Activated T-cell treated with anti-CD3 and anti-CD28 coated beads, Interleukin-2, amount 50 U/mL, for 24 hours (primary cell): ENCODE measurements at regions not wholly inside any gene's neighbourhood (a gene's known extent, or its start where the extent isn't known, plus 50 kb on each side); places are given as distances from the start of the nearest gene placed in this dataset.
A peak's percentile ranks its signal among the peaks of the same experiment; 100 is the strongest.
"Not testable (repeated sequence)": the region's sequence is repeated elsewhere in the genome, so short reads cannot be mapped to it uniquely, and the experiment has no call there.

Experiments used
- DNase-seq: peaks from one replicate; pipeline ENCODE4 v3.0.0-alpha.2; 2020
- H3K27ac Mint-ChIP-seq: 2 replicates; pipeline ENCODE4 v1.8.0; 2020; ENCODE audit warnings: mild to moderate bottlenecking, mixed read lengths
- H3K27me3 Mint-ChIP-seq: 2 replicates; pipeline ENCODE4 v1.8.0; 2020; ENCODE audit warnings: mixed read lengths
- H3K36me3 Mint-ChIP-seq: 2 replicates; pipeline ENCODE4 v1.8.0; 2020; ENCODE audit warnings: low read depth, mixed read lengths
- H3K4me1 Mint-ChIP-seq: 2 replicates; pipeline ENCODE4 v1.8.0; 2020; ENCODE audit warnings: low read depth, mixed read lengths
- H3K4me3 Mint-ChIP-seq: 2 replicates; pipeline ENCODE4 v1.8.0; 2020; ENCODE audit warnings: mild to moderate bottlenecking, moderate library complexity, mixed read lengths
- H3K9me3 Mint-ChIP-seq: 2 replicates; pipeline ENCODE4 v1.8.0; 2020; ENCODE audit warnings: mixed read lengths

GRCh38 chr5:87002485-87002884, 265.2 kb upstream of the RASA1 start:
- no peaks in the 10 kb centered on the region for H3K9me3 Mint-ChIP-seq
- no peaks in the 10 kb centered on the region for H3K4me1 Mint-ChIP-seq
- no peaks in the 10 kb centered on the region for H3K36me3 Mint-ChIP-seq
- peaks cover 4% of the 10 kb centered on the region for H3K27me3 Mint-ChIP-seq
- no peak overlapping the region for H3K4me3 Mint-ChIP-seq
- DNase-seq: no peak
- H3K27ac Mint-ChIP-seq: no peak overlapping the region

- no peak overlapping the region for H3K4me3 Mint-ChIP-seq
- peaks cover 4% of the 10 kb centered on the region for H3K27me3 Mint-ChIP-seq
- H3K27ac Mint-ChIP-seq: no peak overlapping the region
- H3K36me3 Mint-ChIP-seq: no peaks in the 10 kb centered on the region
- DNase-seq: no peak
- no peaks in the 10 kb centered on the region for H3K4me1 Mint-ChIP-seq
- H3K9me3 Mint-ChIP-seq: no peaks in the 10 kb centered on the region
These were observed 263.6 kb upstream of the RASA1 start for GRCh38 chr5:87004101-87004500.

- Mint-ChIP-seq H3K4me1 (no peaks in the 10 kb centered on the region), H3K27ac (no peak overlapping the region), H3K4me3 (no peak overlapping the region)
These were observed 259.9 kb upstream of the RASA1 start for GRCh38 chr5:87007737-87008136.

GRCh38 chr5:87008751-87009560, 258.7 kb upstream of the RASA1 start:
- H3K9me3 Mint-ChIP-seq: no peaks in the 10 kb centered on the region
- H3K27me3 Mint-ChIP-seq: no peaks in the 10 kb centered on the region
- no peak overlapping the region for H3K4me3 Mint-ChIP-seq

More at GRCh38 chr5:87007737-87008136, 259.9 kb upstream of the RASA1 start:
- no peak for DNase-seq
- Mint-ChIP-seq H3K36me3 (no peaks in the 10 kb centered on the region), H3K27me3 (no peaks in the 10 kb centered on the region), H3K9me3 (no peaks in the 10 kb centered on the region)

GRCh38 chr5:87010736-87011135, 256.9 kb upstream of the RASA1 start:
- H3K27me3 Mint-ChIP-seq: no peaks in the 10 kb centered on the region
- no peaks in the 10 kb centered on the region for H3K36me3 Mint-ChIP-seq
- no peak overlapping the region for H3K4me3 Mint-ChIP-seq
- no peak for DNase-seq
- no peak overlapping the region for H3K27ac Mint-ChIP-seq
- H3K9me3 Mint-ChIP-seq: no peaks in the 10 kb centered on the region
- H3K4me1 Mint-ChIP-seq: no peaks in the 10 kb centered on the region

More at GRCh38 chr5:87008751-87009560, 258.7 kb upstream of the RASA1 start:
- no peaks in the 10 kb centered on the region for H3K4me1 Mint-ChIP-seq
- H3K36me3 Mint-ChIP-seq: no peaks in the 10 kb centered on the region
- no peak for DNase-seq
- no peak overlapping the region for H3K27ac Mint-ChIP-seq

- no peaks in the 10 kb centered on the region for H3K9me3 Mint-ChIP-seq
- no peak overlapping the region for H3K4me3 Mint-ChIP-seq
- H3K4me1 Mint-ChIP-seq: peaks cover 13% of the 10 kb centered on the region
- no peak for DNase-seq
- H3K27me3 Mint-ChIP-seq: no peaks in the 10 kb centered on the region
- H3K36me3 Mint-ChIP-seq: no peaks in the 10 kb centered on the region
- no peak overlapping the region for H3K27ac Mint-ChIP-seq
These were observed 251.8 kb upstream of the RASA1 start for GRCh38 chr5:87015901-87016300.

- no peak for DNase-seq
- H3K4me1 Mint-ChIP-seq: peaks cover 24% of the 10 kb centered on the region
- H3K4me3 Mint-ChIP-seq: no peak overlapping the region
- no peaks in the 10 kb centered on the region for H3K36me3 Mint-ChIP-seq
- H3K27ac Mint-ChIP-seq: no peak overlapping the region
- no peaks in the 10 kb centered on the region for H3K27me3 Mint-ChIP-seq
- H3K9me3 Mint-ChIP-seq: no peaks in the 10 kb centered on the region
These were observed 247.4 kb upstream of the RASA1 start for GRCh38 chr5:87020099-87020934.

GRCh38 chr5:87022415-87022814, 245.3 kb upstream of the RASA1 start:
- no peak overlapping the region for H3K27ac Mint-ChIP-seq
- H3K4me3 Mint-ChIP-seq: no peak overlapping the region
- peaks cover 27% of the 10 kb centered on the region for H3K4me1 Mint-ChIP-seq
- H3K36me3 Mint-ChIP-seq: no peaks in the 10 kb centered on the region
- DNase-seq: no peak
- no peaks in the 10 kb centered on the region for H3K9me3 Mint-ChIP-seq
- H3K27me3 Mint-ChIP-seq: no peaks in the 10 kb centered on the region

GRCh38 chr5:87027570-87027969, 240.1 kb upstream of the RASA1 start:
- H3K36me3 Mint-ChIP-seq: no peaks in the 10 kb centered on the region
- DNase-seq: no peak
- H3K4me3 Mint-ChIP-seq: no peak overlapping the region
- H3K9me3 Mint-ChIP-seq: no peaks in the 10 kb centered on the region
- H3K4me1 Mint-ChIP-seq: peaks cover 24% of the 10 kb centered on the region
- peak overlapping the region; percentile 15 for H3K27ac Mint-ChIP-seq
- H3K27me3 Mint-ChIP-seq: no peaks in the 10 kb centered on the region

GRCh38 chr5:87029951-87030350, 237.7 kb upstream of the RASA1 start:
- H3K27me3 Mint-ChIP-seq: no peaks in the 10 kb centered on the region
- H3K36me3 Mint-ChIP-seq: no peaks in the 10 kb centered on the region
- H3K27ac Mint-ChIP-seq: no peak overlapping the region
- no peak overlapping the region for H3K4me3 Mint-ChIP-seq
- H3K9me3 Mint-ChIP-seq: no peaks in the 10 kb centered on the region
- no peak for DNase-seq
- peaks cover 24% of the 10 kb centered on the region for H3K4me1 Mint-ChIP-seq

- no peak overlapping the region for H3K4me3 Mint-ChIP-seq
- no peaks in the 10 kb centered on the region for H3K9me3 Mint-ChIP-seq
- H3K4me1 Mint-ChIP-seq: peaks cover 31% of the 10 kb centered on the region
- DNase-seq: no peak
- H3K36me3 Mint-ChIP-seq: no peaks in the 10 kb centered on the region
- no peaks in the 10 kb centered on the region for H3K27me3 Mint-ChIP-seq
- H3K27ac Mint-ChIP-seq: no peak overlapping the region
These were observed 237.0 kb upstream of the RASA1 start for GRCh38 chr5:87030699-87031098.

GRCh38 chr5:87034557-87034956, 233.1 kb upstream of the RASA1 start:
- DNase-seq: no peak
- Mint-ChIP-seq H3K9me3 (peaks cover 3% of the 10 kb centered on the region), H3K27me3 (no peaks in the 10 kb centered on the region), H3K4me3 (no peak overlapping the region), H3K27ac (no peak overlapping the region), H3K36me3 (no peaks in the 10 kb centered on the region), H3K4me1 (peaks cover 13% of the 10 kb centered on the region)

GRCh38 chr5:87042554-87042953, 225.1 kb upstream of the RASA1 start:
- H3K27ac Mint-ChIP-seq: no peak overlapping the region
- no peaks in the 10 kb centered on the region for H3K36me3 Mint-ChIP-seq
- H3K27me3 Mint-ChIP-seq: no peaks in the 10 kb centered on the region
- DNase-seq: no peak
- H3K4me1 Mint-ChIP-seq: peaks cover 10% of the 10 kb centered on the region
- peaks cover 3% of the 10 kb centered on the region for H3K9me3 Mint-ChIP-seq
- H3K4me3 Mint-ChIP-seq: no peak overlapping the region

- H3K9me3 Mint-ChIP-seq: peaks cover 14% of the 10 kb centered on the region
- H3K4me1 Mint-ChIP-seq: no peaks in the 10 kb centered on the region
- no peaks in the 10 kb centered on the region for H3K27me3 Mint-ChIP-seq
- H3K36me3 Mint-ChIP-seq: peaks cover 4% of the 10 kb centered on the region
- H3K4me3 Mint-ChIP-seq: no peak overlapping the region
- DNase-seq: no peak
- no peak overlapping the region for H3K27ac Mint-ChIP-seq
These were observed 219.5 kb upstream of the RASA1 start for GRCh38 chr5:87048156-87048555.

GRCh38 chr5:87049012-87049411, 218.7 kb upstream of the RASA1 start:
- H3K36me3 Mint-ChIP-seq, H3K4me3 Mint-ChIP-seq, H3K27me3 Mint-ChIP-seq, H3K27ac Mint-ChIP-seq, H3K4me1 Mint-ChIP-seq, DNase-seq: not testable (repeated sequence)
- peaks cover 14% of the 10 kb centered on the region for H3K9me3 Mint-ChIP-seq
